MCF 10A (cell line): ENCODE measurements at regions not wholly inside any gene's neighbourhood (a gene's known extent, or its start where the extent isn't known, plus 50 kb on each side); places are given as distances from the start of the nearest gene placed in this dataset.

Experiments
- BruUV-seq: library from RNA; stranded (reverse); fragments of 400-500 nt; replicated peaks from 2 replicates; lab custom pipeline; 2021; lab: Mats Ljungman, UMichigan
- CTCF ChIA-PET: fragments of 300-600 bp; sonication (Branson Sonifier 250); formaldehyde crosslinking; extraction: SDS; loops from one replicate; lab custom pipeline; 2021; ENCODE audit warnings: antibody characterized with exemption, inconsistent platforms; lab: Yijun Ruan, JAX
- POLR2A ChIA-PET: fragments of 300-600, 350-650 bp; sonication (Branson Sonifier 250); formaldehyde crosslinking; extraction: SDS; loops from one replicate; lab custom pipeline; 2020; ENCODE audit warnings: antibody characterized with exemption, inconsistent platforms; lab: Yijun Ruan, JAX
- DNase-seq: peaks from one replicate; pipeline ENCODE4 v3.0.0-alpha.2; 2018; ENCODE audit not compliant: unreplicated experiment
- H3K27ac Mint-ChIP-seq: one replicate; pipeline ENCODE4 v1.8.0; 2022; ENCODE audit warnings: mild to moderate bottlenecking, low read depth, mixed read lengths; ENCODE audit not compliant: unreplicated experiment
- H3K27me3 Mint-ChIP-seq: one replicate; pipeline ENCODE4 v1.8.0; 2022; ENCODE audit warnings: mixed read lengths; ENCODE audit not compliant: insufficient read depth, unreplicated experiment
- H3K36me3 Mint-ChIP-seq: one replicate; pipeline ENCODE4 v1.8.0; 2022; ENCODE audit warnings: mild to moderate bottlenecking, moderate library complexity, mixed read lengths; ENCODE audit not compliant: insufficient read depth, unreplicated experiment
- H3K4me1 Mint-ChIP-seq: one replicate; pipeline ENCODE4 v1.8.0; 2022; ENCODE audit warnings: mixed read lengths; ENCODE audit not compliant: insufficient read depth, unreplicated experiment
- H3K4me3 Mint-ChIP-seq: one replicate; pipeline ENCODE4 v1.8.0; 2022; ENCODE audit warnings: mild to moderate bottlenecking, moderate library complexity, mixed read lengths; ENCODE audit not compliant: unreplicated experiment
- H3K9me3 Mint-ChIP-seq: one replicate; pipeline ENCODE4 v1.8.0; 2022; ENCODE audit warnings: mixed read lengths; ENCODE audit not compliant: unreplicated experiment
- intact Hi-C: fragments of 100-400 bp; cut with micrococcal nuclease; formaldehyde crosslinking; loops from 2 replicates; pipeline ENCODE4 v1.14.1; 2022
- TF ChIP-seq, protein P1 (sequence below): fragments of 200-600 bp; IDR thresholded peaks from one replicate; pipeline ENCODE4 v1.8.0; 2022; ENCODE audit warnings: antibody characterized with exemption, mild to moderate bottlenecking; ENCODE audit not compliant: unreplicated experiment

GRCh38 chr14:92263681-92264080 is 59.3 kb upstream of the SLC24A4 start:
- POLR2A ChIA-PET: interaction anchor here (1.0 kb wide), 1 partner anchor 9 kb away, joined by 3 read pairs; no protein-coding TSS in a partner anchor
- no peaks in the 10 kb centered on the region for H3K36me3 Mint-ChIP-seq
- peaks cover 1% of the 10 kb centered on the region for H3K27me3 Mint-ChIP-seq
- no TSS peak for BruUV-seq
- no peaks in the 10 kb centered on the region for H3K4me1 Mint-ChIP-seq
- H3K9me3 Mint-ChIP-seq: no peaks in the 10 kb centered on the region
- DNase-seq: no peak
- TF ChIP-seq, protein P1, sequence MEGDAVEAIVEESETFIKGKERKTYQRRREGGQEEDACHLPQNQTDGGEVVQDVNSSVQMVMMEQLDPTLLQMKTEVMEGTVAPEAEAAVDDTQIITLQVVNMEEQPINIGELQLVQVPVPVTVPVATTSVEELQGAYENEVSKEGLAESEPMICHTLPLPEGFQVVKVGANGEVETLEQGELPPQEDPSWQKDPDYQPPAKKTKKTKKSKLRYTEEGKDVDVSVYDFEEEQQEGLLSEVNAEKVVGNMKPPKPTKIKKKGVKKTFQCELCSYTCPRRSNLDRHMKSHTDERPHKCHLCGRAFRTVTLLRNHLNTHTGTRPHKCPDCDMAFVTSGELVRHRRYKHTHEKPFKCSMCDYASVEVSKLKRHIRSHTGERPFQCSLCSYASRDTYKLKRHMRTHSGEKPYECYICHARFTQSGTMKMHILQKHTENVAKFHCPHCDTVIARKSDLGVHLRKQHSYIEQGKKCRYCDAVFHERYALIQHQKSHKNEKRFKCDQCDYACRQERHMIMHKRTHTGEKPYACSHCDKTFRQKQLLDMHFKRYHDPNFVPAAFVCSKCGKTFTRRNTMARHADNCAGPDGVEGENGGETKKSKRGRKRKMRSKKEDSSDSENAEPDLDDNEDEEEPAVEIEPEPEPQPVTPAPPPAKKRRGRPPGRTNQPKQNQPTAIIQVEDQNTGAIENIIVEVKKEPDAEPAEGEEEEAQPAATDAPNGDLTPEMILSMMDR: no peak
- no peak overlapping the region for H3K4me3 Mint-ChIP-seq
- CTCF ChIA-PET: no interaction called here
- intact Hi-C loops: no loop called here
- no peak overlapping the region for H3K27ac Mint-ChIP-seq

DNA sequence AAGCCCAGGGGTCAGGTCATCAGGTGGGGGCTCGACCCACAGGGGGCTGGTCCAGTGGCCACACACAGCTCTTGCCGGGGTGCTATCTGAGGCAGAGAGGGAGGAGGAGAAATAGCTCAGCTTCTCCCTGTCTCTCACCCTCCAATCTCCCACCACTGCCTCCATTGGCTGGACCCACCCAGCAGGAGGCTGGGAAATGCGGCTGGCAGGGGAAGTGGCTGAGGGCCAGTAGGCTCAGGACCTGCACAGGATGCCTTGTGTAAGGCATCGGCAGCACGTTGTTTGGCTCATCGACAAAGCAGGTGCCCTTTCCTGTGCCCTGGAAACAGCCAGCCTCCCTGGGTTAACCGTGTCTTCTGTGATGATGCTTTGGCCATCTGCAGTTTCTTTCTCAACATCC is 58.8 kb upstream of the SLC24A4 start:
- Mint-ChIP-seq H3K27ac (no peak overlapping the region), H3K4me1 (no peaks in the 10 kb centered on the region), H3K9me3 (no peaks in the 10 kb centered on the region), H3K4me3 (no peak overlapping the region), H3K27me3 (peaks cover 6% of the 10 kb centered on the region), H3K36me3 (no peaks in the 10 kb centered on the region)
- ChIA-PET CTCF (no interaction called here), POLR2A (interaction anchor here (1.0 kb wide), 1 partner anchor 9 kb away, joined by 3 read pairs; no protein-coding TSS in a partner anchor)
- no peak for DNase-seq
- TF ChIP-seq, protein P1: no peak
- intact Hi-C loops: no loop called here
- BruUV-seq: no TSS peak

- Mint-ChIP-seq H3K27me3 (peaks cover 26% of the 10 kb centered on the region), H3K9me3 (no peaks in the 10 kb centered on the region), H3K4me1 (no peaks in the 10 kb centered on the region), H3K27ac (no peak overlapping the region), H3K36me3 (no peaks in the 10 kb centered on the region), H3K4me3 (no peak overlapping the region)
- no TSS peak for BruUV-seq
- intact Hi-C loops: no loop called here
- no peak for DNase-seq
- TF ChIP-seq, protein P1: no peak
- ChIA-PET CTCF (no interaction called here), POLR2A (no interaction called here)
Observed at GRCh38 chr14:92266216-92266615, 56.7 kb upstream of the SLC24A4 start.
